NCI-H1048 (cell line): ENCODE measurements at regions not wholly inside any gene's neighbourhood (a gene's known extent, or its start where the extent isn't known, plus 50 kb on each side); places are given as distances from the start of the nearest gene placed in this dataset.
"Not testable (repeated sequence)": the region's sequence is repeated elsewhere in the genome, so short reads cannot be mapped to it uniquely, and the experiment has no call there.

Experiments
- DNase-seq: peaks from one replicate; lab custom pipeline; 2025; lab: John Stamatoyannopoulos, UW

- not testable (repeated sequence) for DNase-seq
Measured at GRCh38 chr20:53721445-53721963, 127.9 kb upstream of the ZNF217 start.

- DNase-seq, result not testable (repeated sequence)
Measured at GRCh38 chr20:53719171-53719803, 125.6 kb upstream of the ZNF217 start.

GRCh38 chr20:53718142-53719021 lies 124.7 kb upstream of the ZNF217 start:
- no peak for DNase-seq

GRCh38 chr20:53716395-53716794 lies 122.8 kb upstream of the ZNF217 start:
- DNase-seq, result no peak

- DNase-seq, result no peak
Measured at GRCh38 chr20:53714524-53714923, 120.9 kb upstream of the ZNF217 start.

- no peak for DNase-seq
Measured at GRCh38 chr20:53713328-53714056, 119.9 kb upstream of the ZNF217 start.

- DNase-seq, result no peak
Measured at GRCh38 chr20:53712212-53712977, 118.8 kb upstream of the ZNF217 start.

- no peak for DNase-seq
Measured at GRCh38 chr20:53711333-53712211, 117.9 kb upstream of the ZNF217 start.

GRCh38 chr20:53708129-53708968 lies 114.7 kb upstream of the ZNF217 start:
- DNase-seq, result no peak

GRCh38 chr20:53707371-53708055 lies 113.9 kb upstream of the ZNF217 start:
- no peak for DNase-seq

GRCh38 chr20:53706466-53707370 lies 113.1 kb upstream of the ZNF217 start:
- DNase-seq, result no peak

GRCh38 chr20:53706008-53706465 lies 112.4 kb upstream of the ZNF217 start:
- no peak for DNase-seq

GRCh38 chr20:53702617-53703016 lies 109.0 kb upstream of the ZNF217 start:
- no peak for DNase-seq

GRCh38 chr20:53699906-53700305 lies 106.3 kb upstream of the ZNF217 start:
- no peak for DNase-seq

GRCh38 chr20:53699085-53699674 lies 105.5 kb upstream of the ZNF217 start:
- no peak for DNase-seq

- no peak for DNase-seq
Measured at GRCh38 chr20:53698371-53698978, 104.8 kb upstream of the ZNF217 start.
